Progenitor cell of endocrine pancreas (in vitro differentiated cells): ENCODE measurements at regions not wholly inside any gene's neighbourhood (a gene's known extent, or its start where the extent isn't known, plus 50 kb on each side); places are given as distances from the start of the nearest gene placed in this dataset.
"Not testable (repeated sequence)": the region's sequence is repeated elsewhere in the genome, so short reads cannot be mapped to it uniquely, and the experiment has no call there.

ENCODE experiments used
- DNase-seq: peaks from one replicate; pipeline ENCODE4 v3.0.0; 2021; ENCODE audit warnings: low spot score; ENCODE audit not compliant: unreplicated experiment
- H3K27ac Mint-ChIP-seq: 2 replicates; pipeline ENCODE4 v1.8.0; 2021; ENCODE audit warnings: mild to moderate bottlenecking, moderate library complexity, mixed read lengths
- H3K27me3 Mint-ChIP-seq: 2 replicates; pipeline ENCODE4 v1.8.0; 2021; ENCODE audit warnings: mixed read lengths
- H3K36me3 Mint-ChIP-seq: 2 replicates; pipeline ENCODE4 v1.8.0; 2022; ENCODE audit warnings: mixed read lengths; ENCODE audit not compliant: insufficient read depth
- H3K4me1 Mint-ChIP-seq: 2 replicates; pipeline ENCODE4 v1.8.0; 2021; ENCODE audit warnings: low read depth, mixed read lengths
- H3K4me3 Mint-ChIP-seq: 2 replicates; pipeline ENCODE4 v1.8.0; 2021; ENCODE audit warnings: low read depth, mild to moderate bottlenecking, moderate library complexity, mixed read lengths
- H3K9me3 Mint-ChIP-seq: 2 replicates; pipeline ENCODE4 v1.8.0; 2021; ENCODE audit warnings: low read depth, mixed read lengths
- TF ChIP-seq, protein P1 (sequence below): fragments of 200-600 bp; sonication (generic); IDR thresholded peaks from one replicate; pipeline ENCODE4 v1.5.0; 2021; ENCODE audit warnings: antibody characterized with exemption, mild to moderate bottlenecking; ENCODE audit not compliant: unreplicated experiment

DNA sequence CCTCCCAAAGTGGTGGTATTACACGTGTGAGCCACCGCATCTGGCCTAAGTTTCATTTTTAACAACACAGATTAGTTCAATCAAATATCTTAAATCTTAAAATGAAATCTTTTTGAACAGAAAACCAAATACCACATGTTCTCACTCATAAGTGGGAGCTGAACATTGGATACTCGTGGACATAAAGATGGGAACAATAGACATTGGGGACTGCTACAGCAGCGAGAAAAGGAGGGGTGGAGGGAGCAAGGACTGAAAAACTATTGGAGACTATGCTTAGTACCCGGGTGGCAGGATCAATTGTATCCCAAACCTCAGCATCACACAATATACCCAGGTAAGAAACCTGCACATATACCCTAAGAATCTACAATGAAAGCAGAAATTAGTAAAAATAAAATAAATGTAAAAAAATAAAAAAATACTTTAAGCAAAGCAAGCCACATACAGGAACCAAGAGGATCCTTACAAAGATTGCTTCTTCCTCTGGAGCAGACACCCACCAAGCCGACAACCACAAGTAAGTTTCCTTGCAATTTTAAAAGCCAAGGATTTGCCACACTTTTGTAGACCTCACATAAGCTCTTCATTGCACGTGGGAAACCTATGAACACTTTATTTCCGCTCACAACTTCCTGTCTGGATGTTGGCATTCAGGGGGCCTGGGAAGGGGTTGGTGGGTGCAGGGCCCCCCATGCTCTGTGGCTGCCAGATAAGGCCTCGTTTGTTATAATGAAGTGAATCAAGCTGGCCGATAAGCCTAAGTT lies 147.9 kb downstream of the MYCN start:
- H3K27ac Mint-ChIP-seq = no peak overlapping the region

DNA sequence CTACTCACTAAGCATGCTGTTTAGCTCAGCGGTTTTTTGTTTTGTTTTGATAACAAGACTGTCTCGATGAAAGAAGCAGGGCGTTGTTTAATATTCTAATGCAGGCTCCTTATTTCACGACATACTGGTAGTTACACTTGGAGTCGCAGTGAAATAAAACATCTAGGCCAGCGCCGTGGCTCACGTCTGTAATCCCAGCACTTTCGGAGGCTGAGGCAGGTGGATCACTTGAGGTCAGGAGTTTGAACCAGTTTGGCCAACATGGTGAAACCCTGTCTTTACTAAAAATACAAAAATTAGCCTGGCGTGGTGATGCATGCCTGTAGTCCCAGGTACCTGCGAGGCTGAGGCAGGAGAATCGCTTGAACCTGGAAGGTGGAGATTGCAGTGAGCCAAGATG lies 145.8 kb downstream of the MYCN start:
- H3K4me1 Mint-ChIP-seq, H3K27ac Mint-ChIP-seq, H3K27me3 Mint-ChIP-seq, DNase-seq, H3K9me3 Mint-ChIP-seq, H3K4me3 Mint-ChIP-seq, H3K36me3 Mint-ChIP-seq: not testable (repeated sequence)

More for the DNA sequence above, 147.9 kb downstream of the MYCN start:
- Mint-ChIP-seq H3K4me3 (no peak overlapping the region), H3K27me3 (peaks cover 2% of the 10 kb centered on the region), H3K9me3 (no peaks in the 10 kb centered on the region), H3K36me3 (no peaks in the 10 kb centered on the region), H3K4me1 (peaks cover 10% of the 10 kb centered on the region)
- no peak for DNase-seq
- TF ChIP-seq, protein P1, sequence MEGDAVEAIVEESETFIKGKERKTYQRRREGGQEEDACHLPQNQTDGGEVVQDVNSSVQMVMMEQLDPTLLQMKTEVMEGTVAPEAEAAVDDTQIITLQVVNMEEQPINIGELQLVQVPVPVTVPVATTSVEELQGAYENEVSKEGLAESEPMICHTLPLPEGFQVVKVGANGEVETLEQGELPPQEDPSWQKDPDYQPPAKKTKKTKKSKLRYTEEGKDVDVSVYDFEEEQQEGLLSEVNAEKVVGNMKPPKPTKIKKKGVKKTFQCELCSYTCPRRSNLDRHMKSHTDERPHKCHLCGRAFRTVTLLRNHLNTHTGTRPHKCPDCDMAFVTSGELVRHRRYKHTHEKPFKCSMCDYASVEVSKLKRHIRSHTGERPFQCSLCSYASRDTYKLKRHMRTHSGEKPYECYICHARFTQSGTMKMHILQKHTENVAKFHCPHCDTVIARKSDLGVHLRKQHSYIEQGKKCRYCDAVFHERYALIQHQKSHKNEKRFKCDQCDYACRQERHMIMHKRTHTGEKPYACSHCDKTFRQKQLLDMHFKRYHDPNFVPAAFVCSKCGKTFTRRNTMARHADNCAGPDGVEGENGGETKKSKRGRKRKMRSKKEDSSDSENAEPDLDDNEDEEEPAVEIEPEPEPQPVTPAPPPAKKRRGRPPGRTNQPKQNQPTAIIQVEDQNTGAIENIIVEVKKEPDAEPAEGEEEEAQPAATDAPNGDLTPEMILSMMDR = no peak

DNA sequence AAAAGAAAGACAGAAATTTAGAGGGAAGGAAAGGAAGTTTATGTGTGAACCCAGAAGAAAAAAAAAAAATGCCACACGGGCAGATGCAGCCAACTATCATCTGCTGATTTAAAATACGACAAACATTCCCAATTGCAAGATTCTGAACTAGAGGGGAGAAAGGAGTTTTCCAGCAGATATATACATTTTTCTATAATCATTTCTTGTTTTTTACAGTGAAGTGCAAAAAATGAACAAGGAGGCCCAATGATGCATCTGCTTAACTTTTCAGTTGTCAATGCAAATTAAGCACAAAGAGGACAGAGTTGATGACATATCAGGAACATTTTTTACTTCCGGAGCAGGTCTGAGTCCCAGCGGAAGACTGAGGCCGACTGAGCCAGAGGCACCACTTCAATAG lies 144.7 kb downstream of the MYCN start:
- Mint-ChIP-seq H3K4me1 (peaks cover 5% of the 10 kb centered on the region), H3K27ac (no peak overlapping the region), H3K27me3 (peaks cover 4% of the 10 kb centered on the region), H3K4me3 (no peak overlapping the region), H3K9me3 (no peaks in the 10 kb centered on the region), H3K36me3 (no peaks in the 10 kb centered on the region)
- DNase-seq = no peak
- TF ChIP-seq, protein P1 = no peak

DNA sequence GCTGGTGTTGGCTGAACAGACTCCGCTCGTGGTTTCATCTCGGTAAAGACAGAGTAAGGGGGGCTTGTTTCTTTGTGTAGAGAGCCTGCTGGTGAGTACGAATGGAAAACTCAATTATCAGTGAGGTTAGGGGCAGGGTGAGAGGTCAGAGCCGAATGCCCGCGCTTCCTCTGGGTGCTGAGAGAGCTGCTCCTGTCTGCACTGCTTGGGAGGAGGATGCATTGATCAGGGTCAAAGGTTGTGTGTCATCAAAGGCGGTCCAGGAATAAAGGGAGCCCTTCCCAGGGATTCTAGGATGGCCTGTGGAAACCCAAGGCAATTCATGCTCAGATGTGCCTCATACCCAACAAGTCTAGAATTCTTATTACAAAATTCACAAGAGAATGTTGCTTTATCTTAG lies 143.9 kb downstream of the MYCN start:
- no peak for DNase-seq
- Mint-ChIP-seq H3K27ac (no peak overlapping the region), H3K9me3 (no peaks in the 10 kb centered on the region), H3K4me3 (no peak overlapping the region), H3K27me3 (peaks cover 4% of the 10 kb centered on the region), H3K4me1 (peaks cover 7% of the 10 kb centered on the region), H3K36me3 (no peaks in the 10 kb centered on the region)
- TF ChIP-seq, protein P1 = no peak

DNA sequence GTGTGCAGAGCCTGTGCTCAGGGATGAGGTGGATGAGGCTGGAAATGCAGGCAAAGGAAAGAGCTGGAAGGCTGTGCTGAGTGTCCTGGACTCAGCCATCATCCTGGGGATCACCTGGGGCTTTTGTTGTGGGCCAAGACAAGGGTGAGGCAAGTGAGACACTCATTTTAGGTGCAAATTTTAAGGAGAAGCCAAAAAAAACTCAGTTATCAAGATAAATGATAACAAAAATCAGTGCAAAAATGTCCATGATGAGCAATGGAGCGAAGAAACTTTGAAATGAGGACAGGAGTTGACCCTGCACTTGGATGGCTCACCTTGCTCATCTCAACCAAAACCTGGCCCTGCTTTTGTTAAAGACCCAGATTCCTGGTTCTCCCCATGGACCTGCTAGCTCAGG lies 141.9 kb downstream of the MYCN start:
- TF ChIP-seq, protein P1 = no peak
- H3K27me3 Mint-ChIP-seq = peaks cover 4% of the 10 kb centered on the region
- no peak for DNase-seq
- H3K27ac Mint-ChIP-seq = no peak overlapping the region
- H3K4me3 Mint-ChIP-seq = no peak overlapping the region
- peaks cover 7% of the 10 kb centered on the region for H3K4me1 Mint-ChIP-seq
- no peaks in the 10 kb centered on the region for H3K9me3 Mint-ChIP-seq
- no peaks in the 10 kb centered on the region for H3K36me3 Mint-ChIP-seq
